Loucy (cell line): ENCODE measurements at regions not wholly inside any gene's neighbourhood (a gene's known extent, or its start where the extent isn't known, plus 50 kb on each side); places are given as distances from the start of the nearest gene placed in this dataset.

Experiments
- EZH2phosphoT487 ChIP-seq: fragments of 200-600 bp; IDR thresholded peaks from 2 replicates; pipeline ENCODE4 v1.6.1; 2018; ENCODE audit warnings: antibody characterized with exemption, mild to moderate bottlenecking, moderate library complexity, borderline replicate concordance
- TF ChIP-seq, protein P1 (sequence below): fragments of 200-600 bp; sonication (generic); conservative IDR thresholded peaks from 2 replicates; pipeline ENCODE4 v1.5.1; 2014; ENCODE audit warnings: mild to moderate bottlenecking, antibody characterized with exemption, low read length

DNA sequence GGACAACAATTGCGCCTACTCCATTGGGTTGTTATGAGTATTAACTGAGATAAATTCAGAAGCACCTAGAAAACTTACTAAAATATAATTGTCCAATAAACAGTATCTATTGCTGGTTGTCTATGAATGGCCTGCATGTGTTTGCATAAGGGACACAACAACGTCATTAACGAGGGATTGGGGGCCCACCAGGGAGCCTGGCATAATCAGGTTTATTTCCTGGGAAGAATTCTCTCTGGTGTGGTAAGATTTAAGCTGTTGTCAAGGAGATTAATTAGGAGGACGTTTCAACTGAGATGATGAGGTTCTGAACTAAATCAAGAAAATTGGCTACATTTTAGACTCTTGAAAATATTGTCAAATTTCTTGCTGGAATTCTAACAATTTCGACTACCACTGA is 176.1 kb upstream of the CDIN1 start:
- TF ChIP-seq, protein P1, sequence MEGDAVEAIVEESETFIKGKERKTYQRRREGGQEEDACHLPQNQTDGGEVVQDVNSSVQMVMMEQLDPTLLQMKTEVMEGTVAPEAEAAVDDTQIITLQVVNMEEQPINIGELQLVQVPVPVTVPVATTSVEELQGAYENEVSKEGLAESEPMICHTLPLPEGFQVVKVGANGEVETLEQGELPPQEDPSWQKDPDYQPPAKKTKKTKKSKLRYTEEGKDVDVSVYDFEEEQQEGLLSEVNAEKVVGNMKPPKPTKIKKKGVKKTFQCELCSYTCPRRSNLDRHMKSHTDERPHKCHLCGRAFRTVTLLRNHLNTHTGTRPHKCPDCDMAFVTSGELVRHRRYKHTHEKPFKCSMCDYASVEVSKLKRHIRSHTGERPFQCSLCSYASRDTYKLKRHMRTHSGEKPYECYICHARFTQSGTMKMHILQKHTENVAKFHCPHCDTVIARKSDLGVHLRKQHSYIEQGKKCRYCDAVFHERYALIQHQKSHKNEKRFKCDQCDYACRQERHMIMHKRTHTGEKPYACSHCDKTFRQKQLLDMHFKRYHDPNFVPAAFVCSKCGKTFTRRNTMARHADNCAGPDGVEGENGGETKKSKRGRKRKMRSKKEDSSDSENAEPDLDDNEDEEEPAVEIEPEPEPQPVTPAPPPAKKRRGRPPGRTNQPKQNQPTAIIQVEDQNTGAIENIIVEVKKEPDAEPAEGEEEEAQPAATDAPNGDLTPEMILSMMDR, result no peak
- no peak for TF ChIP-seq EZH2phosphoT487
